NCI-H526 (cell line): ENCODE measurements at regions not wholly inside any gene's neighbourhood (a gene's known extent, or its start where the extent isn't known, plus 50 kb on each side); places are given as distances from the start of the nearest gene placed in this dataset.
"Not testable (repeated sequence)": the region's sequence is repeated elsewhere in the genome, so short reads cannot be mapped to it uniquely, and the experiment has no call there.

Experiments used
- DNase-seq, 2 experiments: peaks; one replicate each; lab custom pipeline; 2025; lab: John Stamatoyannopoulos, UW

- DNase-seq: no peak
These were observed 156.3 kb downstream of the CDRT15L2 start for GRCh38 chr17:20735796-20736195.

GRCh38 chr17:20737636-20738035, 158.1 kb downstream of the CDRT15L2 start:
- DNase-seq: not testable (repeated sequence)

- no peak for DNase-seq
These were observed 191.6 kb downstream of the CDRT15L2 start for GRCh38 chr17:20771104-20771503.

- no peak for DNase-seq
These were observed 195.1 kb downstream of the CDRT15L2 start for GRCh38 chr17:20774472-20775135.

GRCh38 chr17:20775331-20775730, 195.8 kb downstream of the CDRT15L2 start:
- no peak for DNase-seq

- no peak for DNase-seq
These were observed 200.0 kb downstream of the CDRT15L2 start for GRCh38 chr17:20779521-20779920.

- DNase-seq: no peak
These were observed 201.7 kb downstream of the CDRT15L2 start for GRCh38 chr17:20781260-20781659.

- DNase-seq: not testable (repeated sequence)
These were observed 202.3 kb downstream of the CDRT15L2 start for GRCh38 chr17:20781869-20782268.

- no peak for DNase-seq
These were observed 203.6 kb downstream of the CDRT15L2 start for GRCh38 chr17:20783091-20783490.

GRCh38 chr17:20784100-20784665, 204.7 kb downstream of the CDRT15L2 start:
- no peak for DNase-seq

GRCh38 chr17:20787281-20787680, 207.8 kb downstream of the CDRT15L2 start:
- no peak for DNase-seq

- DNase-seq: no peak
These were observed 212.1 kb downstream of the CDRT15L2 start for GRCh38 chr17:20791626-20792025.

GRCh38 chr17:20794532-20794931, 215.0 kb downstream of the CDRT15L2 start:
- DNase-seq: not testable (repeated sequence)

GRCh38 chr17:20797292-20797691, 217.8 kb downstream of the CDRT15L2 start:
- no peak for DNase-seq

- DNase-seq: no peak
These were observed 220.6 kb downstream of the CDRT15L2 start for GRCh38 chr17:20800146-20800545.

- DNase-seq: no peak
These were observed 226.2 kb downstream of the CDRT15L2 start for GRCh38 chr17:20805751-20806150.

- not testable (repeated sequence) for DNase-seq
These were observed 228.0 kb downstream of the CDRT15L2 start for GRCh38 chr17:20807566-20807965.

- DNase-seq: peak in 1 of 2 experiments; percentile 0
These were observed 227.4 kb downstream of the USP22 start for GRCh38 chr17:20815410-20815809.

GRCh38 chr17:20823905-20824304, 218.9 kb downstream of the USP22 start:
- DNase-seq: no peak

- DNase-seq: no peak
These were observed 217.3 kb downstream of the USP22 start for GRCh38 chr17:20825539-20825938.

GRCh38 chr17:20840453-20840852, 202.4 kb downstream of the USP22 start:
- DNase-seq: not testable (repeated sequence)

GRCh38 chr17:20840987-20841865, 201.6 kb downstream of the USP22 start:
- not testable (repeated sequence) for DNase-seq

GRCh38 chr17:20842012-20842411, 200.8 kb downstream of the USP22 start:
- DNase-seq: not testable (repeated sequence)
